RWPE1 (cell line): ENCODE measurements at regions not wholly inside any gene's neighbourhood (a gene's known extent, or its start where the extent isn't known, plus 50 kb on each side); places are given as distances from the start of the nearest gene placed in this dataset.

Source experiments
- CTCF ChIA-PET: fragments of 350-600 bp; sonication (Branson Sonifier 250); formaldehyde crosslinking; extraction: SDS; loops from one replicate; lab custom pipeline; 2021; lab: Yijun Ruan, JAX
- POLR2A ChIA-PET: fragments of 400-600 bp; formaldehyde crosslinking; extraction: SDS; loops from one replicate; lab custom pipeline; 2020; ENCODE audit warnings: antibody characterized with exemption; ENCODE audit not compliant: low non-redundant PET; lab: Yijun Ruan, JAX
- DNase-seq: peaks from one replicate; pipeline ENCODE4 v3.0.0; 2012; ENCODE audit warnings: low spot score
- H3K27ac ChIP-seq: fragments of 450-650 bp; 2 replicates; pipeline ENCODE4 v1.5.1; 2017
- TF ChIP-seq, protein P1 (sequence below): fragments of 450-650 bp; conservative IDR thresholded peaks from 2 replicates; pipeline ENCODE4 v1.5.1; 2017; ENCODE audit warnings: low read depth, mild to moderate bottlenecking

DNA sequence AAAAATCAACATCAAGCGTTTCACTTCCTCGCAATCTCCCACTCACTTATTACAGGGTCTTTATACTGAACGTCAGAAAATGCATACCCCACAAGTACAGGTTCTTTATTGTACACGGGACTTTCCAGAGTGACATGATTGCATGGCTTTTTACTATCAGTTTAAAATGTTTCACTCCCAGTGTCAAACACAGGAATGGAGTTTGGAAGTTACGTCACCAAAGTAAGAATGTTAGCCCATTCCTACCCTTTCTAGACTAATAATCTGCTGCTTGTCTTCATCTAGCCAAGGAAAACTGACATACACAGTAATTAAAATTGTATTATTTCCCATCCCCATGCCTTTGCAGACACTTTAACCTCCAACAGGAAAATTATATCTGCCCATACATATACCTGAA is 624.2 kb downstream of the BCL11B start:
- ChIA-PET POLR2A (no interaction called here), CTCF (no interaction called here)
- DNase-seq, result no peak
- H3K27ac ChIP-seq, result no peak overlapping the region
- TF ChIP-seq, protein P1, sequence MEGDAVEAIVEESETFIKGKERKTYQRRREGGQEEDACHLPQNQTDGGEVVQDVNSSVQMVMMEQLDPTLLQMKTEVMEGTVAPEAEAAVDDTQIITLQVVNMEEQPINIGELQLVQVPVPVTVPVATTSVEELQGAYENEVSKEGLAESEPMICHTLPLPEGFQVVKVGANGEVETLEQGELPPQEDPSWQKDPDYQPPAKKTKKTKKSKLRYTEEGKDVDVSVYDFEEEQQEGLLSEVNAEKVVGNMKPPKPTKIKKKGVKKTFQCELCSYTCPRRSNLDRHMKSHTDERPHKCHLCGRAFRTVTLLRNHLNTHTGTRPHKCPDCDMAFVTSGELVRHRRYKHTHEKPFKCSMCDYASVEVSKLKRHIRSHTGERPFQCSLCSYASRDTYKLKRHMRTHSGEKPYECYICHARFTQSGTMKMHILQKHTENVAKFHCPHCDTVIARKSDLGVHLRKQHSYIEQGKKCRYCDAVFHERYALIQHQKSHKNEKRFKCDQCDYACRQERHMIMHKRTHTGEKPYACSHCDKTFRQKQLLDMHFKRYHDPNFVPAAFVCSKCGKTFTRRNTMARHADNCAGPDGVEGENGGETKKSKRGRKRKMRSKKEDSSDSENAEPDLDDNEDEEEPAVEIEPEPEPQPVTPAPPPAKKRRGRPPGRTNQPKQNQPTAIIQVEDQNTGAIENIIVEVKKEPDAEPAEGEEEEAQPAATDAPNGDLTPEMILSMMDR, result no peak

DNA sequence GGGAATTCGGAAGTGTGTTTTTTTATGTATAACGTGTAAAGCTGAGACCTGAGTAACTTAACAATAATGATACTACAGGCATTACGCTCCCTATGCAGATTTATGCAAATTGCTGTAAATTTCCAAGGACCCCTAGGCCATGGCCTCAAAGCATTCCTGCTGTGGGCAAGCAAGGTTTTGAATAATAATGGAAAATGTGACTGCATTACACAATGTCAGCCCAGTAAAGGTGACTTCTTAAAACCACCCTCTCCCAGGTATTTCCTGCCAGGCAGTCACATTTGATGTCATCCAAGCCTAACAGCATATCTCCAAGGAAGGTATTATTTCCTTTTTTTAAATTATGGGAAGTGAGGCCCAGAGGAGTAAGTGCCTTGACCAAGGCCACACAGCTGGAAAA is 621.0 kb downstream of the BCL11B start:
- no peak for DNase-seq
- TF ChIP-seq, protein P1, result no peak
- POLR2A ChIA-PET, result no interaction called here
- no peak overlapping the region for H3K27ac ChIP-seq
- CTCF ChIA-PET, result no interaction called here

DNA sequence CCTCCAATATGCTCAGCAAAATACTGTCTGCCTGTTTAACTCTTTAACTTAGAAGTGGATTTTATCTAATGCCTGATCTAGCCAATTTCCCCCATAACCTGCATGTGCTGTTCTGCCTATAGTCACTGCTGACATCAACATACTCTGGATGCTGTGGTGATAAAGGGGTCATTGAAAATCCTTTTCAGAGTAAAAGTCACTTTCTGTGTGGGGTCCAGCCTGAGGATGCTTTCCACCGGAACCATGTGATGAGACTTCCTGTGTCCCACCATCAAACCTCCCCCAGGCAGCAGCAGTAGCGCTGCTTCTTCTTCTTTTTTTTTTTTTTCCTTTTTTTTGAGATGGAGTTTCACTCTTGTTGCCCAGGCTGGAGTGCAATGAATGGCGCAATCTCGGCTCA is 607.0 kb downstream of the BCL11B start:
- DNase-seq, result no peak
- no peak overlapping the region for H3K27ac ChIP-seq
- CTCF ChIA-PET, result interaction anchor here (0.7 kb wide), 1 partner anchor 159 kb away, joined by 3 read pairs; no protein-coding TSS in a partner anchor
- TF ChIP-seq, protein P1, result no peak
- POLR2A ChIA-PET, result interaction anchor here (0.5 kb wide), 1 partner anchor 497 kb away, joined by 5 read pairs; no protein-coding TSS in a partner anchor

DNA sequence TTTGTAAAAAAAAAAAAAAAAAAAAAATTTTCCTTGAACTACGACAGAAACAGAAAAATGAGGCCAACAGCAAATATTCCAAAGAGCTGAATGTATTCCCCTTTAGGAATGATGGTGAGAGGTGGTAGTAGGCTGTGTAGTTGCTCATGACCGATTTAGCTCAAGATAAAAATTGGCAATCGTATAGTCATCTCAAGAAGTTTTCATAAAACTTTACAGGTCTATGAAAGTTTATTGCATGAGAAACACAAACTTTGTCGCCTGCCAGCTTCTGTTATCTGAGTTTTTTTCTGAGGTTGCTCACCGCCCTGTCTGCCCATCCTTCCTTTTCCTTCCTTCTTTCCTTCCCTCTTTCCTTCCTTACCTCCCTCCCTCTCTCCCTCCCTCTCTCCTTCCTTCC is 605.5 kb downstream of the BCL11B start:
- ChIA-PET POLR2A (no interaction called here), CTCF (interaction anchor here (0.7 kb wide), 2 partner anchors 175 to 600 kb away, joined by 3 to 5 read pairs; no protein-coding TSS in a partner anchor)
- TF ChIP-seq, protein P1, result no peak
- H3K27ac ChIP-seq, result no peak overlapping the region
- DNase-seq, result no peak

DNA sequence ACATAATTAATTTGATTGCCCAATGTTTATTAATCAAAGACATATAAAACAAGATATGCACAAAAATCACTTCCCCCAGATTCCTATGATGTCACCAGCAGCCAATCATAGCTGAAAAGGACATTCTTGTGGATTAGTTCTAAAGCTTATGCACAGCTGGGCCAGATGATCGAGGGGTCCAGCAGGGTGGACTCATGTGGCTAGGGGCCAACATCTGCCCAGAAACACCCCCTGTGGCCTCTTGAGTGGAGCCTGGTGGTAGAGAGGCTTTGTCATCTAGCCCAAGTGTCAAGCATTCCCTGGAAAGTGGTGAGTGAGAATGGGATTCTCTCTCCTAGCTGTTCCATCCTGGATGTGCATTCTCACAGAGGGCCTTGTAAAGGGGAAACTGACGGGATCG is 590.0 kb downstream of the BCL11B start:
- CTCF ChIA-PET, result no interaction called here
- DNase-seq, result no peak
- POLR2A ChIA-PET, result no interaction called here
- H3K27ac ChIP-seq, result no peak overlapping the region
- TF ChIP-seq, protein P1, result no peak

DNA sequence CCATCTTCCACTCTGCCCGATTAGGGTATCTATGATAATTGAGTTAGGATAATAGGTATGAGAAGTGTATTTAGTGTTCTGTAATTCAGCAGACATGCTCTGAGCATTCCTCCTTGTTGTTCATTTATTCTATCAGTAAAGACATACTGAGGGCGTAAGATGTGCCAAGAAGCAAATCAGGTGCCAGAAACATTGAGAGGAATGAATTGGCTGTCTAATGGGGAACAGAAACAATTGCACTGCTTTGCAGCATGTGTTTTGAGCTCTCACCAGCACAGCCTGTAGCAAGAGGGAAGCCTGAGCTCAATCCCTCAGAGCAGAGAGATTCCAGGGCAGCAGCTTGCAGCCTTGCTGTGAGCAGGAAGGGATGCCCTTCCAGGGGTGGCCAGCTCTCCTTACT is 589.3 kb downstream of the BCL11B start:
- H3K27ac ChIP-seq, result no peak overlapping the region
- TF ChIP-seq, protein P1, result no peak
- no peak for DNase-seq
- CTCF ChIA-PET, result no interaction called here
- POLR2A ChIA-PET, result no interaction called here
